Fibroblast of mammary gland (primary cell): ENCODE measurements at regions not wholly inside any gene's neighbourhood (a gene's known extent, or its start where the extent isn't known, plus 50 kb on each side); places are given as distances from the start of the nearest gene placed in this dataset.

Experiments
- DNase-seq: peaks from one replicate; pipeline ENCODE4 v3.0.0-alpha.2; 2010; ENCODE audit warnings: low read depth
- H3K4me3 ChIP-seq: 2 replicates; pipeline ENCODE4 v1.5.1; 2011; ENCODE audit warnings: low read depth, mild to moderate bottlenecking, low read length, moderate library complexity; ENCODE audit not compliant: control insufficient read depth
- TF ChIP-seq, protein P1 (sequence below): conservative IDR thresholded peaks from 2 replicates; pipeline ENCODE4 v1.5.1; 2011; ENCODE audit warnings: low read depth, low read length, inconsistent platforms; ENCODE audit not compliant: control insufficient read depth, insufficient read depth

DNA sequence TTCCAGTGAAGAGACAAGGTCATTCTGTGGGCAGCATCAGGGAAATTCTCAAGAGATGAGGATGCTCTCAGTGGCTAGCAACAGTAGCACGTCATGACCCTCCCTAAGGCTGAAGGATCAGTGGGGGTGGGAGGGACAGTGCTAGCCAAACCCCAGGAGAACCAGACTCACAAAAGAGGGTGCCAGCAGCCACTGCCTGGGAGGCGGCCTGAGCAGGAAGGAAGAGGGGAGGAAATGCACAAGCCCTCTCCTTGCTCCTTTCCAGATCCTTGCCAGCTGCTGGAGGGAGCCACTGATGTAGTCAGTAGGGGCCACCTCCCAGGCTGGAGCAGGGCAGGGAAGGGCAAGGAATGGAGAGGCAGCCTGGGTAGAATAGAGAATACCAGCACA is 302.7 kb downstream of the RPS24 start:
- TF ChIP-seq, protein P1, sequence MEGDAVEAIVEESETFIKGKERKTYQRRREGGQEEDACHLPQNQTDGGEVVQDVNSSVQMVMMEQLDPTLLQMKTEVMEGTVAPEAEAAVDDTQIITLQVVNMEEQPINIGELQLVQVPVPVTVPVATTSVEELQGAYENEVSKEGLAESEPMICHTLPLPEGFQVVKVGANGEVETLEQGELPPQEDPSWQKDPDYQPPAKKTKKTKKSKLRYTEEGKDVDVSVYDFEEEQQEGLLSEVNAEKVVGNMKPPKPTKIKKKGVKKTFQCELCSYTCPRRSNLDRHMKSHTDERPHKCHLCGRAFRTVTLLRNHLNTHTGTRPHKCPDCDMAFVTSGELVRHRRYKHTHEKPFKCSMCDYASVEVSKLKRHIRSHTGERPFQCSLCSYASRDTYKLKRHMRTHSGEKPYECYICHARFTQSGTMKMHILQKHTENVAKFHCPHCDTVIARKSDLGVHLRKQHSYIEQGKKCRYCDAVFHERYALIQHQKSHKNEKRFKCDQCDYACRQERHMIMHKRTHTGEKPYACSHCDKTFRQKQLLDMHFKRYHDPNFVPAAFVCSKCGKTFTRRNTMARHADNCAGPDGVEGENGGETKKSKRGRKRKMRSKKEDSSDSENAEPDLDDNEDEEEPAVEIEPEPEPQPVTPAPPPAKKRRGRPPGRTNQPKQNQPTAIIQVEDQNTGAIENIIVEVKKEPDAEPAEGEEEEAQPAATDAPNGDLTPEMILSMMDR = no peak
- peak; percentile 98 for DNase-seq
- no peak overlapping the region for H3K4me3 ChIP-seq

DNA sequence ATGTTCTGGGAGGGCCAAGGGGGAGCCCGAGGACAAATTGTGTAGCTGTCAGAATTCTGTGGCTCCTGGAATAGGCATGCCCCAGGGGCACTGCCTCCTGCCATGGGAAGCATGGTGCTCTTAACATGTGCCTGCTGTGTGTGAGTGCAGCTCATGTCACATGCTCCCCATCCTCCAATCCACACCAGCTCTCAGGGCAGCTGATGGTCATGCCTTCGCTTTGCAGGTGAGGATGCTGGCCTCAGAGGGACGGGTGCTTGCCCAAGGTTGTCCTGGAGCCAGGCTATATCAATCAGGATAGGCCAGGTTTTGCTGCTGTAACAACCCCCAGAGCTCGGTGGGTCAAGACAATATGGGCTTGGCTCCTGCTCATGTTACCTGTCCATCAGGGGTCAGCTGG is 303.4 kb downstream of the RPS24 start:
- no peak overlapping the region for H3K4me3 ChIP-seq
- TF ChIP-seq, protein P1 = no peak
- DNase-seq = no peak

DNA sequence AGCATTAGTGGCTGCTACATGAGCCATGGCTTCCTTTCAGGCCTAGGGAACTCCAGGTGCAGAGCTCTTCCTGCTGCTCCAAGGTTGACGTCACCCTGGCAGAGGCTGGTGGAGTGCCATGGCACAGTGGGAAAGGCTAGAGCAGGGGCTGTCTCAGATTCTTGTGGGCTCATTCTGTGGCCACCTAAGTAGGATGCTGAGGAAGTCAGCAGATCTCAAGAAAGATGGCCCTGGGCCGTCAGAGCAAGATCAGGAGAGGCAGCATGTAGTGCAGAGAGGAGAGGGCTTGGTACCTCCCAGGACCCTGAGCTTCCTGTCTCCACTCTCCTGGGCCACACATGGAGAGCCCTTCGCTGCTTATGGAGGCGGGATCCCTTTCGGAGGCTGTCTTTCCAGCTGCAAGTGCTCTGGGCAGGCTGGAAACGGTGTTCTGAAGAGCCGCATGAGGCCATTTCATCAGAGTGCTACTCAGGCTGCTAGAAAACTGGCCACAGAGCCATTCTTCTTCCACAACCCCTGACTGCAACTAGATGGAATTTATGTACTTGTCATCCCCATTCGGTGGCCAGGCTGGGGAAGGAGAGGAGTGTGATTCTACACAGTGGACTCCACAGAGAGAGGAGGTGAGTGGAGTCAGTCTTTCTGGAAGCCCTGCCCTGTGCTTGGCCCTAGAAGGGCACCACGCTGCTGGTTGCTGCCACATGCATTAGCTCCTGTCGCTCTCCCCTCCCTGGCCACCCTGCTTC is 304.2 kb downstream of the RPS24 start:
- no peak for DNase-seq
- TF ChIP-seq, protein P1 = no peak
- no peak overlapping the region for H3K4me3 ChIP-seq

DNA sequence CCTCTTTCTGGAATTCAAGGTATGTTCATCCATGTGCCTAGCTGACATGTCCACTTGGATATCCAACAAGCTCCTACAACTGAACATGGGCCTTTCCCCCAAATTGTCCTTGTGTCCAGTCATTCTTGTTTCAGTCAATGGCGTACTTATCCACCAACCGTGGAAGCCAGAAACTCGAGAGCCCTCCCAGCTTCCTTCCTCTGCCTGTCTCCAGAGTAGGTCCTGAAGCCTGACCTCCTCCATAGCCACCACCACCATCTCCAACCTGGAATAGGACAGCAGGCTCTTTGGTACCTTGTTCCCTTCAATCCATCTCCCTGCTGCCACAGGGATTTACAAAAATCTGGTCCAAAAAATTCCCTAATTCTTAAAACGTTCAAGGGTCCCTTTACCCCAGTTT is 305.1 kb downstream of the RPS24 start:
- DNase-seq = no peak
- TF ChIP-seq, protein P1 = no peak
- no peak overlapping the region for H3K4me3 ChIP-seq

DNA sequence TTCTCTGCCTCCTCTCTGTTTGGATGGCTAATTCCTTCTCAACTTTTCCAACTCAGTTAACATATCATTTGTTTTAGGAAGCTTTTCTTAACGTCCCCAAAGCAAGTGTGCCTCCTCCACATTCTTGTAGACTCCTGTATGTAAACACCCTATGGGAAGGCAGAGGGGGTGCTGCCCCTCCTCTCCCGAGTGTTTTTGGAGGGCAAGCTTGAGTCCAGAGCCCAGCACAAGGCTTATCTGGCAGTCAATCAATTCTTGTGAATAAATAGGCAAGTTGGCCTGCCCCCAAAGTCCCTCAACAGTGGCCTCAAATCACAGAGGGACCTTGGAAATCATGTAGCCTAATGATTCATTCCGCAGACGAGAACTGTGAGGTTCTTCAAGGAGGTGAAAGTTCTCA is 305.6 kb downstream of the RPS24 start:
- TF ChIP-seq, protein P1 = no peak
- no peak overlapping the region for H3K4me3 ChIP-seq
- no peak for DNase-seq

DNA sequence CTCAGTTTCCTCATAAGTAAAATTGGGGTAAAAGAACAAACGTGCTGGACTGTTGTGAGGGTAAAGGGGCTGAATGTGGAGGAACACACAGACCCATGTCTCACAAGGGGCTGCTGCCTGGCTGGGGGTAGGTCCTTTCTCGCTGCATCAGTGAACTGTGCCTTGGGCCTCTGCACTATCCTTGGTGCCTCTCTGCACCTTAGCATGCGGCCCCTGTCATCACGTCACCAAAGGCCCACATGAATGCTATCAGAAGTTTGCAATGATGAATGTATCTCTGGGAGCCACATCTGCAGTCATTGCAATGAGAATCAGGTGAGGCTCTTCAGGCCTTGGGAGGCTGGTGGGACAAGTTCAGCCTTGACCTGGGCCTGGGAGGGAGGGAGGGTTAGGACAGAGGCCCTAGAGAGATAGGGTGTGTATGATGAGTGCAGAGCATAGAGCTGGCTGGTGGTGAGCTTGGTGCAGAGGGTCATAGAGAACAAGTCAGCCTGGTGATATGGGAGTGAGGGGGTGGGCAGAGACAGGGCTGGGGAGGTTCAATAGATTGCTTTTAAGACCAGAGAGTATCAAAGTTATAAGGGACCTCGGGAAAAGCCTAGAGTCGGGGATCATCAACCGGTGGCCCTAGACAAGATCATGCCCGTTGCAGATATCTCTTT is 308.4 kb downstream of the RPS24 start:
- DNase-seq = no peak
- no peak overlapping the region for H3K4me3 ChIP-seq
- TF ChIP-seq, protein P1 = no peak
